Mesenchymal stem cell (in vitro differentiated cells and primary cell): ENCODE measurements at regions not wholly inside any gene's neighbourhood (a gene's known extent, or its start where the extent isn't known, plus 50 kb on each side); places are given as distances from the start of the nearest gene placed in this dataset.

ENCODE experiments used
- DNase-seq: peaks from one replicate; pipeline ENCODE4 v3.0.0-alpha.2; 2013
- H2AFZ ChIP-seq: one replicate; pipeline ENCODE4 v1.6.1; 2013; ENCODE audit warnings: low read depth, mild to moderate bottlenecking, control low read depth, inconsistent platforms, low read length, moderate library complexity
- H2AK5ac ChIP-seq: 2 replicates; pipeline ENCODE4 v1.6.1; 2013; ENCODE audit warnings: low read length, moderate library complexity, mild to moderate bottlenecking, inconsistent platforms; ENCODE audit not compliant: severe bottlenecking
- H2BK120ac ChIP-seq: one replicate; pipeline ENCODE4 v1.6.1; 2013; ENCODE audit warnings: low read depth, mild to moderate bottlenecking, inconsistent platforms, low read length, moderate library complexity
- H2BK12ac ChIP-seq, 2 experiments: one replicate each; pipeline ENCODE4 v1.6.1; 2013; ENCODE audit warnings: inconsistent platforms in 2 of 2, low read length in 2 of 2, mild to moderate bottlenecking in 2 of 2, moderate library complexity in 2 of 2, control low read depth in 1 of 2
- H2BK15ac ChIP-seq: one replicate; pipeline ENCODE4 v1.6.1; 2013; ENCODE audit warnings: mild to moderate bottlenecking, low read depth, inconsistent platforms; ENCODE audit not compliant: poor library complexity, severe bottlenecking
- H2BK5ac ChIP-seq: 2 replicates; pipeline ENCODE4 v1.6.1; 2013; ENCODE audit warnings: low read depth, mild to moderate bottlenecking, low read length, control low read depth, inconsistent platforms; ENCODE audit not compliant: poor library complexity, severe bottlenecking
- H3K14ac ChIP-seq, 2 experiments: one replicate each; pipeline ENCODE4 v1.6.1; 2013; ENCODE audit warnings: inconsistent platforms in 2 of 2, low read length in 2 of 2, control low read depth in 1 of 2, mild to moderate bottlenecking in 1 of 2, moderate library complexity in 1 of 2
- H3K18ac ChIP-seq, 2 experiments: one replicate each; pipeline ENCODE4 v1.6.1; 2013; ENCODE audit warnings: inconsistent platforms in 2 of 2, low read length in 2 of 2, control low read depth in 1 of 2, low read depth in 1 of 2, mild to moderate bottlenecking in 1 of 2
- H3K23ac ChIP-seq, 2 experiments: one replicate each; pipeline ENCODE4 v1.6.1; 2013; ENCODE audit warnings: inconsistent platforms in 2 of 2, low read length in 2 of 2, mild to moderate bottlenecking in 2 of 2, moderate library complexity in 2 of 2, control low read depth in 1 of 2
- H3K27ac ChIP-seq: 2 replicates; pipeline ENCODE4 v1.5.1; 2013; ENCODE audit warnings: mild to moderate bottlenecking, moderate library complexity, low read length, control low read depth, inconsistent platforms; ENCODE audit not compliant: poor library complexity, severe bottlenecking
- H3K27me3 ChIP-seq, 2 experiments: 2 replicates each; pipeline versions ENCODE4 v1.6.1 to v1.7.0; 2013; ENCODE audit warnings: low read length in 2 of 2, mild to moderate bottlenecking in 2 of 2, moderate library complexity in 2 of 2, control low read depth in 1 of 2, inconsistent platforms in 1 of 2; ENCODE audit not compliant: control insufficient read depth in 1 of 2, insufficient read depth in 1 of 2
- H3K36me3 ChIP-seq, 2 experiments: 2 replicates each; pipeline versions ENCODE4 v1.6.1 to v1.7.0; 2013; ENCODE audit warnings: low read length in 2 of 2, control low read depth in 1 of 2, inconsistent platforms in 1 of 2, low read depth in 1 of 2, mild to moderate bottlenecking in 1 of 2; ENCODE audit not compliant: insufficient read depth in 2 of 2, control insufficient read depth in 1 of 2
- H3K4ac ChIP-seq, 2 experiments: one replicate each; pipeline ENCODE4 v1.6.1; 2013; ENCODE audit warnings: inconsistent platforms in 2 of 2, low read length in 2 of 2, mild to moderate bottlenecking in 2 of 2, moderate library complexity in 2 of 2, control low read depth in 1 of 2, low read depth in 1 of 2
- H3K4me1 ChIP-seq: 2 replicates; pipeline ENCODE4 v1.6.1; 2013; ENCODE audit warnings: low read depth, low read length, control low read depth; ENCODE audit not compliant: control insufficient read depth, insufficient read depth
- H3K4me2 ChIP-seq: 2 replicates; pipeline ENCODE4 v1.6.1; 2013; ENCODE audit warnings: low read length, mild to moderate bottlenecking, inconsistent platforms; ENCODE audit not compliant: poor library complexity, severe bottlenecking
- H3K4me3 ChIP-seq, 2 experiments: 2 replicates each; pipeline versions ENCODE4 v1.5.1 to v1.7.0; 2013; ENCODE audit warnings: low read length in 2 of 2, mild to moderate bottlenecking in 2 of 2, control low read depth in 1 of 2, low read depth in 1 of 2; ENCODE audit not compliant: insufficient read depth in 1 of 2
- H3K79me1 ChIP-seq: replicated peaks from 2 replicates; pipeline ENCODE4 v1.6.1; 2013; ENCODE audit warnings: mild to moderate bottlenecking, control low read depth, low read length, inconsistent platforms; ENCODE audit not compliant: poor library complexity, severe bottlenecking
- H3K9ac ChIP-seq: 2 replicates; pipeline ENCODE4 v1.7.0; 2013; ENCODE audit warnings: mild to moderate bottlenecking, low read length, moderate library complexity
- H3K9me3 ChIP-seq: 2 replicates; pipeline ENCODE4 v1.7.0; 2013; ENCODE audit warnings: mild to moderate bottlenecking, low read length; ENCODE audit not compliant: control insufficient read depth
- H4K8ac ChIP-seq: one replicate; pipeline ENCODE4 v1.6.1; 2013; ENCODE audit warnings: inconsistent platforms, mild to moderate bottlenecking, low read length, moderate library complexity
- H4K91ac ChIP-seq: one replicate; pipeline ENCODE4 v1.6.1; 2013; ENCODE audit warnings: mild to moderate bottlenecking, low read length, inconsistent platforms
- WGBS: methylation state at CpG from one replicate; pipeline ENCODE4 v1.1.7; 2013; ENCODE audit warnings: mixed read lengths; 5-methylcytosine and 5-hydroxymethylcytosine counted together

- Histone ChIP-seq H3K4ac (no peak overlapping the region), H3K79me1 (no peaks in the 10 kb centered on the region), H2BK15ac (no peak overlapping the region), H3K9me3 (no peaks in the 10 kb centered on the region), H4K91ac (no peak overlapping the region), H2BK5ac (no peak overlapping the region), H3K36me3 (no peaks in the 10 kb centered on the region), H3K27me3 (no peaks in the 10 kb centered on the region), H3K14ac (no peak overlapping the region), H2BK12ac (no peak overlapping the region), H2BK120ac (no peak overlapping the region), H3K27ac (no peak overlapping the region), H3K4me2 (no peak overlapping the region), H4K8ac (no peak overlapping the region), H3K23ac (no peak overlapping the region), H2AFZ (no peak overlapping the region), H3K9ac (no peak overlapping the region), H2AK5ac (no peak overlapping the region), H3K4me3 (no peak overlapping the region), H3K18ac (no peak overlapping the region), H3K4me1 (no peaks in the 10 kb centered on the region)
- DNase-seq = no peak
- 63% methylated on average over 3 of the region's 5 CpGs for WGBS
Measured at GRCh38 chr10:108567899-108568752, 1355.2 kb downstream of the XPNPEP1 start.

GRCh38 chr10:108566316-108567107 is 1356.8 kb downstream of the XPNPEP1 start:
- H3K79me1 ChIP-seq = no peaks in the 10 kb centered on the region
- no peak overlapping the region for H3K4ac ChIP-seq
- no peak overlapping the region for H2AFZ ChIP-seq
- no peaks in the 10 kb centered on the region for H3K9me3 ChIP-seq
- no peak overlapping the region for H3K9ac ChIP-seq
- no peak overlapping the region for H3K14ac ChIP-seq
- no peak overlapping the region for H3K27ac ChIP-seq
- H3K18ac ChIP-seq = no peak overlapping the region
- peak overlapping the region; percentile 19 for H2BK15ac ChIP-seq
- H4K91ac ChIP-seq = no peak overlapping the region
- no peaks in the 10 kb centered on the region for H3K4me1 ChIP-seq
- no peak overlapping the region for H2BK12ac ChIP-seq
- H2BK5ac ChIP-seq = no peak overlapping the region
- no peak overlapping the region for H2AK5ac ChIP-seq
- H4K8ac ChIP-seq = no peak overlapping the region
- 96% methylated on average over 33 of the region's 33 CpGs for WGBS
- no peak overlapping the region for H3K4me3 ChIP-seq
- H3K4me2 ChIP-seq = no peak overlapping the region
- DNase-seq = no peak
- no peak overlapping the region for H2BK120ac ChIP-seq
- no peaks in the 10 kb centered on the region for H3K36me3 ChIP-seq
- H3K27me3 ChIP-seq = no peaks in the 10 kb centered on the region
- no peak overlapping the region for H3K23ac ChIP-seq

GRCh38 chr10:108562105-108562504 is 1361.2 kb downstream of the XPNPEP1 start:
- H4K8ac ChIP-seq = no peak overlapping the region
- H3K4me1 ChIP-seq = no peaks in the 10 kb centered on the region
- H2AFZ ChIP-seq = no peak overlapping the region
- no peak overlapping the region for H2BK5ac ChIP-seq
- no peak overlapping the region for H3K14ac ChIP-seq
- H2BK120ac ChIP-seq = no peak overlapping the region
- no peak overlapping the region for H2BK12ac ChIP-seq
- no peak for DNase-seq
- H3K4me2 ChIP-seq = no peak overlapping the region
- no peak overlapping the region for H3K27ac ChIP-seq
- no peak overlapping the region for H2BK15ac ChIP-seq
- peak overlapping the region in 1 of 2 experiments; percentile 71 for H3K4me3 ChIP-seq
- no peaks in the 10 kb centered on the region for H3K36me3 ChIP-seq
- no peaks in the 10 kb centered on the region for H3K9me3 ChIP-seq
- no peak overlapping the region for H3K18ac ChIP-seq
- no peak overlapping the region for H2AK5ac ChIP-seq
- H3K27me3 ChIP-seq = no peaks in the 10 kb centered on the region
- no peak overlapping the region for H4K91ac ChIP-seq
- H3K79me1 ChIP-seq = no peaks in the 10 kb centered on the region
- no peak overlapping the region for H3K4ac ChIP-seq
- no peak overlapping the region for H3K23ac ChIP-seq
- H3K9ac ChIP-seq = peak overlapping the region; percentile 55

GRCh38 chr10:108561649-108562048 is 1361.7 kb downstream of the XPNPEP1 start:
- no peak overlapping the region for H2BK5ac ChIP-seq
- peak overlapping the region; percentile 84 for H3K9ac ChIP-seq
- H3K14ac ChIP-seq = no peak overlapping the region
- no peaks in the 10 kb centered on the region for H3K27me3 ChIP-seq
- H3K27ac ChIP-seq = no peak overlapping the region
- no peaks in the 10 kb centered on the region for H3K79me1 ChIP-seq
- DNase-seq = no peak
- H2BK12ac ChIP-seq = no peak overlapping the region
- H3K4ac ChIP-seq = no peak overlapping the region
- no peaks in the 10 kb centered on the region for H3K9me3 ChIP-seq
- H3K23ac ChIP-seq = no peak overlapping the region
- H3K36me3 ChIP-seq = no peaks in the 10 kb centered on the region
- H2AFZ ChIP-seq = no peak overlapping the region
- no peak overlapping the region for H3K18ac ChIP-seq
- no peak overlapping the region for H4K91ac ChIP-seq
- H2BK120ac ChIP-seq = no peak overlapping the region
- H3K4me2 ChIP-seq = no peak overlapping the region
- no peak overlapping the region for H2BK15ac ChIP-seq
- H2AK5ac ChIP-seq = no peak overlapping the region
- H4K8ac ChIP-seq = no peak overlapping the region
- peak overlapping the region in 1 of 2 experiments; percentile 71 for H3K4me3 ChIP-seq
- 43% methylated on average over 1 of the region's 1 CpG for WGBS
- no peaks in the 10 kb centered on the region for H3K4me1 ChIP-seq
